GM21723 (cell line): ENCODE measurements at regions not wholly inside any gene's neighbourhood (a gene's known extent, or its start where the extent isn't known, plus 50 kb on each side); places are given as distances from the start of the nearest gene placed in this dataset.

ENCODE experiments used
- ATAC-seq: cut with Tn5 transposase; IDR thresholded peaks from one replicate; pipeline ENCODE4 v1.9.1; 2021; ENCODE audit warnings: mild to moderate bottlenecking, moderate library complexity; ENCODE audit not compliant: unreplicated experiment

DNA sequence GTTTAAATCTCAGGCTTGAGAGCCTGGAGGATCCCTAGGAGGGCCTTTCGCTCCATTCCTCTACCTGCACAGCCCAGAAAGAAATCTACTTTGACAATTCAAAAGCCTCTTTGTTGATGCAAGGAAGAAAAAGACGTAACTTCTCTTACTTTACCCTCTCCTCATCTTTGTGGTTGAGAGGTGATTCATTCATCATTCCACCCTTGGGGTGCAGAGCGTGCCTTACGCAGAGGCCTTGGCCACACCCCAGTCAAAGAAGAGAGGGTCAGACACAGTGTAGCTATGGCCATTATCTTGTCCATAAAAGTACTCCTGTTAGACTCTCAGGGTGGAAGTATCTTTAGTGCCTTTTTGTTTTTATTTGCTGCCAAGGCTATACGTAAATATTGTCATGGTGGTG, 184.0 kb downstream of the IRS2 start:
- no peak for ATAC-seq

DNA sequence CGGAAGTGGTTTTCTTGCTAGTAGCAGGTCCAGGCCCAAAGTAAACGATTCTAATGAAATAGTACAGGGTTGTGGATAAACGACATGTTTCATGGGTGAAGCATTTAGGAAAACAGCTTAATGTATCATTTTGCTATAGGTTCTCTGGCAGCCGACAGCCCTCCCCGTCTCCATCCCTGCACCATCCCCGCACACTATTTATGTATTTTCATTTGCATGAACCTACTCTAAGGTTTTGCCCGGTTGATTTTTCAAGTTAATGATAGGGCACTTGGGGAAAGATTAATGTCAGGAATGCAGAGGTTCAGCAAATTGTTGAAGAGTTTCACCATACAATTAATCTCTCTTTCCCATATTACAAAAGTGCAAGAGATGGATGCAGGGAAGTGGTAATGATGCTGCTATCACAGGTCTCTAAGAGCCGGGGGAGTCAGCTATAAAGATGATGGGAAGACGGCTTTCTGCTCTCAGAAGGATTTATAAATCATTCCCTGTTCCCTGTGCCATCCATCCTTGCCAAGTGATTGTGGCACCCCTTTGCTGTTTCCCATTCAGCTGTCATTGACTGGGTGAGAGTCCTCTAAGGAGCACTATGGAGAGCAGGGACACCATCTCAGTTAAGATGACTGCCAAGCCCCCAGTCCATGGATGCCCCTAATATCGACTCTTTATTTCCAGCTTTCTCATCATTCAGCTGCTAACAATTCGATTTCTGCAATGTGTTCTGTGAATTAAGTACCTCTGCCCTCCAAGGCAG, 186.3 kb downstream of the IRS2 start:
- ATAC-seq: no peak

GRCh38 chr13:109595471-109595870, 190.9 kb downstream of the IRS2 start:
- no peak for ATAC-seq

- ATAC-seq: no peak
Measured at GRCh38 chr13:109593230-109593629, 193.2 kb downstream of the IRS2 start.

GRCh38 chr13:109592770-109593169, 193.6 kb downstream of the IRS2 start:
- ATAC-seq: no peak

- ATAC-seq: no peak
Measured at GRCh38 chr13:109587689-109588088, 198.7 kb downstream of the IRS2 start.

- ATAC-seq: no peak
Measured at GRCh38 chr13:109586509-109587346, 199.7 kb downstream of the IRS2 start.

DNA sequence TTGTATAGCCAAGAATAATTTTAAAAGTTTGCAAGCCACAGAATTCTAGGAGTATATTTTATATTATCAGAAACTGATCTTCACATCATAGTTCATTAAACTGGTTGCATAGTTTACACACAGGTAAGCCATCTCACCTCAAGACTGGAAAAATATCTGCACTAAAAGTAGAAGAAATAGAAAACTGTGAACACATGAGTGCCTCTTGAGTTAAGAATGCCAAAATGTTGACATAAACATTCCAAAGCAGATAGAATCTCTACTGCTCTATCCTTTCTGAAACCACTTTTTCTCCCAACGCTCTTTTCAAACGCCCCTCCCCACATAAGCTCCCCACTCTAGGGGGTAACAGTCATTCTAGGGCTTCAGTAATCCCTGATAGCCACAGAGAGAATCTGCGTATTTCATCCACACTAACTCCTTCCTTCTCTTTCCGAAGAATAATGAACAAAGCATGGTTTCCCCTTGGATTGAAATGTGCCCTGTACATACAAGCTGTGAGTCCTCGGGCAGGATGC, 201.5 kb downstream of the IRS2 start:
- ATAC-seq: no peak

DNA sequence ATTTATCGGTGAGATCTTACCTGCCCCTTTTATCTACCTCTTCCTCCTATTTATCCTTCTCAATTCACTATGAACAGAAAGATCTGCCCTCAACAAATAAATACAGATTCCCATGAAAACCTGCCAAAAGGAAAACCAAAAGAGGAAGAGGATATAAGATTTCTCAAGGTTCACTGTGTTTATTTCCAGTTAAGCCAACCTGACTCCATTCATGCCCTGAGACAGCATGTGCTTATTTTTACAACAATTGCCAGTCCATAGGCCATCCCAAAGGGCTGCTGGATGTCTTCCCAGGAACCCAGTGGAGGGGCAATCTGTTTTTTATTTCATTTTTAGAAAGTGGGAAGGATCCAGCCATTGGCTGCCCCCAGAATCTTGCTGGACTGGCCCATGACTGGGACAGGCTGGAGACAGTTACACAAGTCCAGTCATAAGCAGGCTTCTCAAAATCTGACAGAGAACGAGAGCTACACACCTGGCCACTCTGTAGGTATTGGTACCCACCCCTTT, 209.1 kb downstream of the IRS2 start:
- no peak for ATAC-seq

DNA sequence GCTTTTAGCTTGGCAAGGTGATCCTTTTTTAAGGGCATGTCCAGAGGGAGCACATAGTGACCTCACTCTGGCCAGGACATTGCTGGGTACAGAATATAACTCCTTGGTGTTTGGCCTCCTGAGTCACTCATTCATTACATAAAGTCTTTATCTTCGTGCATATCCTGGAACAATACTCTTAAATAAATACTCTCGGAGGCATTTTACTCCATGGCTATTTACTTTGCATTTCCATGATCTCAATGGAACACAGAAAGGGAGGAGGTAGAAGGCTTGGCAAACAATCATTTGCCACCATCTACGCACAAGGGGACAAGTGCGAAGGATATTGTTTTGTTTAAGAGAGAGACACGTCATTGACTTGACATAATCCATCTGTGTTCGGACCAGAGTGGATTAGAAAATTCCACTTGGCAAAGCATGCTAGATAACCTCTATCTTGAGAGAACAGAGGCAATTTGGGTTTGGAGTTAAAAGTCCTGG, 210.0 kb downstream of the IRS2 start:
- ATAC-seq: no peak

DNA sequence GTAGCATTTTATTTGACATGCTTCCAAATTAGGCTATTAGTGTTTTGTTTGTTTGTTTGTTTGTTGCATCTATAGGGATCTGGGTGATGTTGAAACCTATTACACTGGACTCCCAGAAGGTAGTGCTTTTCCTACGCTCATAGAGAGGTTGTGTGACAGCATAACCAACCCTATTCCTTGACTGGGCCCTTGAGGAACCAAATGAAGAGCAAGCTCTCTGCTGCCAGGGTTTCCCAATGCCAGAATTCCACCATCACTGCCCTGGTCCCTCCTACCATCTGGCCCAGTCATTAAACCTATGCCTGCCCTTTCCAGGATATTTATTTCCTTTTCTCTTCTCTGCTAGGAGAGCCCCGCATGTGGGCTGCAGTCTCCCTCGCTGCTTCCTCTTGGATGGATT, 210.6 kb downstream of the IRS2 start:
- ATAC-seq: no peak

DNA sequence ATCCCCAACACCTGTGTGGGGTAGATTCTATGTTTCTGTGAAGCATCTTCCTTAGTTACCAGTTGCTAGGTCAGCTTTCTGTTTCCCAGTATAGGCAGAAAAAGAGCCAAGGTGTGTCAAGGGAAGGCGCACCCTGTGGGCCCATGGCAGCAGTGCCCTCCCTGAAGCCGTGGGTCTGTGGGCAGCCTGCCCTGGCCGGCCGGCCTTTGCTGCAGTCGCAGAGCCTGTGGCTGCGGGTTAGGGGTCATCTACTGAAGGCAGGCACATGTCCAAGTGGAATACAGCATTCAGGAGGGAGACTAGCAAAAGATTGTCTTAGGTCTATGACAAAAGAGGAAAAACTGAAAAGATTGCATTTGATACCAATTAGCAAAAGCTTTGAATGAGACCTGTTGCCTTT, 214.0 kb downstream of the IRS2 start:
- ATAC-seq: no peak

- peak; percentile 94 for ATAC-seq
Measured at GRCh38 chr13:109569958-109570711, 216.2 kb downstream of the IRS2 start.

DNA sequence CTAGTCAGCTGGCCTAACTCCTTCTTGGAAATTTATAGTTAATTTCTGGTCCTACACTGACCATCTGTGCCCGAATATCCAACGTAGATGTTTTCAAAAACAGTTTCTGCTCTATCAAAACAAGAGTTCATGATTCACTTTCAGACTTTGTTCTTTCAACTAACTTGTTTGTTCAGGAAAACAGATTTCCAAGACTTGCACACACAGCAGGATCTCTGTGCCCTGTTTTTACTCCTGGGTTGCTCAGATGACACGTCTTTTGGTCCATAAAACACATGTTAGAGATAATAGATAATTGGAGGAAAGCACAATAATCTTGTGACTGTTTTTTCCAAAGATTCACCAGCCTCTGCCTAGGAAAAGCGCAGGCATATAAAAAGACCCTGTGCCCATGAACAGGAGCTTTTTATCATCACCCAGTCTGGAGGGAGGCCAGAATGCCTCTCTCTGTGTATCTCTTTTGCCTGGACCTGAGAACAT, 218.0 kb downstream of the IRS2 start:
- no peak for ATAC-seq

GRCh38 chr13:109567315-109567714, 219.1 kb downstream of the IRS2 start:
- ATAC-seq: no peak

DNA sequence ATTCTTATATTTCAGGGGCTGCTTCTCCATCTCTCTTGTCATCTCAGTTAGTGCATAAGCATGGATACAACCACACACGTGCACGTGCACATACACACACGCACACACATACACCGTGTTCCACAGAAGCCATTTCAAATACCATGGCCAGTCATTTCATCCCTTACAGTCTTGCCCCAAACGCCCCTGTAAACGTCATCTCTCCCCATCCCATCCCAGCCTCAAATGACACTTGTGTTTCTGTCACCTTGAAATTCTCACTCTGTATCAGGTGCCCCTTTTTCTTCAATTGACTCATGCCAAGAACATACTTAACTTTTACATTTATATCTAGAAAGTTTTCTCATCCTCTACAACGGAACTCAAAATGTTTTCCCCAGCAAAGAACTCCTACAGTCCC, 220.5 kb downstream of the IRS2 start:
- ATAC-seq: no peak

DNA sequence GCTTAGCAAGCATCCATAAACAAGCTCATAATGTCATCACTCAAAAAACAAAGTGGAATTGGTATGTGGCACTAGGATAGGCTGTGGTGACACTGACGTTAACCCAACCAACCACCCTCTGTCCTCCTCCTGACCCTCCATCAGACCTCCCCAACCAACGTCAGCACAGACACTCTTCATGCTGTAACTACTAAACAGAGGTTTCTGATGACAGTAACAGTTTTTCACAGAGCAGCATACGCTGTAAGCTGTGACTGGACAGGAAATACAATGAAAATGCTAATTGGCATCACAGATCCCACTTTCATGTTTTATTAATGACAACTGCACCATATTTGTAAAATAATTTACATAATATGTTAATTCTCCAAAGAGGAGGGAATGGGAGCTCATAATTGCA, 238.0 kb downstream of the IRS2 start:
- ATAC-seq: no peak

DNA sequence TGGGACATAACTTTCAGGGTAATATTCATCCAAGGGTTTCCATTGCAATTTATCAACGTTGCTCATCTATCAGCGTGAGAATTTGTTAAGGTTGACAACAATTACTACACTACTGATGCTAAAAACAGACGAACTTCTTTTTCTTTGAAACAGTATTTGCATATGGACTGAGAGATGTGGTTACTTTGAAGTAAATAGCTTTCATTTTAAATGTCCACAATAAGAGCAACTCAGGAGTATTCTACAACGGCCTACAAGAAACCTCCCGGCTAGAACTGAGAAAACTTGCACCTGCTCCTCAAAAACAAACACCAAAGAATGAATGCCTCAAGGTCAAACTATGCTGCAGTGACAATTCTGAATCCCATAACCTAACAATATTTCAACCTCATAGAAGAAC, 238.4 kb downstream of the IRS2 start:
- no peak for ATAC-seq

- no peak for ATAC-seq
Measured at GRCh38 chr13:109545931-109546330, 240.5 kb downstream of the IRS2 start.

DNA sequence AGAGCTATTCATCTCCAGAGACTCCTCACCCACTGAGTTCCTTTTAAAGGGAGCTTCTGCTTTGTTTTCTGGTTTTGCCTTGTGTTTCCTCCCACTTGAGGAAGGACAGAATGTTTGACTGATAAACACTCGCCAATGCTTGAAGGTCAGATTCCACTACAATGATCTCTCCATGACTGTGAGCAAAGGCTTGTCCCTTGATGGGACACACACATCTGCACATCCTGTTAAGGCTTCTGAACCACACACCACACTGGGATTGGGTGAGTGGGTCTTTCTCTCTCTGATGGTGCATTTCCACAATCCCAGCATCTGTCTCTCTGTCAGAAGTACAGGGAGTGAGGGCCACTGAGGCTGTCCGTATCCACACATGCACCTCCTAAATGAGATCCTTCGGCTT, 245.3 kb downstream of the IRS2 start:
- ATAC-seq: no peak

- no peak for ATAC-seq
Measured at GRCh38 chr13:109537584-109537983, 248.8 kb downstream of the IRS2 start.
